Medulla oblongata (tissue), 1 donor: ENCODE measurements at regions not wholly inside any gene's neighbourhood (a gene's known extent, or its start where the extent isn't known, plus 50 kb on each side); places are given as distances from the start of the nearest gene placed in this dataset.

Source experiments
- DNase-seq: peaks from one replicate; pipeline ENCODE4 v3.0.0-alpha.2; 2015; ENCODE audit errors: extremely low spot score

DNA sequence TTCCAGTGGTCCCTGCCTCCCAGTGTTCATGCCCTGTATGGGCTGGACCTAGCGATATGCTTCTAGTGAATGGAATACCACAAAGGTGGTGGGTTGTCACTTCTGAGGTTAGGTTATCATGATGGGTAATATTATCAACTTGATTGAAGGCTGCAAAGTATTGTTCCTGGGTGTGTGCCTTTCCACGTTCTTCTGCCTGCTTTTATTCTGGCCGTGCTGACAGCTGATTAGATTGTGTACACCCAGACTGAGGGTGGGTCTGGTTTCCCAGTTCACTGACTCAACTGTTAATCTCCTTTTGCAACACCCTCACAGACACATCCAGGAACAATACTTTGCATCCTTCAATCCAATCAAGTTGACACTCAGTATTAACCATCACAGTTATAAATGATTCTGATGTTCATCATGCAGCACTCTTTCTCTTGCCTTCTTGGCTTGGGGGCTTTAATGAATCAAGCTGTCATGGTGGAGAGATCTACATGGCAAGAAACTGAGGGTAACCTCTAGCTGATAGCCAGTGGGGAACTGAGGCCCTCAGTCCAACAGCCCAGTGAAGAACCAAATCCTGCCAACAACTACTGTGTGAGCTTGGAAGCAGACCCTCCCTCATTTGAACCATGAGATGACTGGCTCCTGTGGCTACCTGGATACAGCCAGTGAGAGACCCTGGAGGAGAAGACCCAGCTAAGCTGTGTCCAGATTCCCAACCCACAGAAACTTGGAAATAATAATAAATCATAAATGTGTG lies 63.0 kb upstream of the CELF4 start:
- no peak for DNase-seq

DNA sequence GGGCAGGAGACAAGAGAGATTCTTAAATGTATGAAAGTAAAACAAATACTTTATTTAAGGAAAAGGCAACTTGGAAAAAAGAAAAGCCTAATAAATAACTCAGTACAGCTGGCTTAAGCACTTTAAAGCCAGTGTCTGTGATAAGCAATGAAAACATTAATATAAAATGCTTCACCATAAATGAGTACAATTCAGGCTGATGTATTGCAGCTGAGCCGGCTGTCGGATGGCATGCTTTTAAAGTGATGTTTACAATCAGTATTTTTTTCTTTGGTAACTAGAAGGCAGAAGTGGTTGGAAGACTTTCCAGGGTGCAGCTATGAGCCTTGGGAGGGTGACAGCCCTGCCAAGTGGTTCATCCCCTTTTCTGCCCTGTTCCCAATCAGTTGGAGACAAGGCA lies 58.7 kb upstream of the CELF4 start:
- no peak for DNase-seq

DNA sequence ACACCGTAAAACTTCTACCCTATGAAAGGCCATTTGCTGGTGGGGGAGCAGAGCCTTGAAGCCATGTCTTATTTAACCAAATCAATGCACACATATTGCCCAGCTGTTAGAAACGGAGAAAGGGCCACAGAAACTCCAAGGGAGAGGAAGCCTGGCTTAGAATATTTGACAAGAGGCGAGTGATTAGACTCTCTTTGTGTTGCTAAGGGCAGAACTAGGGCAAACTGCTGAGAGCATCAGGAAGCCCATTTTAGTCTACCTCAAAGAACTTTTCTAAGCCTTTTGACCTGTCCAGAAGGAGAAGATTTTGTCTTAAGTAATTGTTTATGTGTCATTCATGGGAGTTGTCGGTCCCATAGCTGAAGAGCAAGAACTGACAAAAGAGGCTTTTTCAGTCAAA lies 54.4 kb upstream of the CELF4 start:
- DNase-seq: no peak

DNA sequence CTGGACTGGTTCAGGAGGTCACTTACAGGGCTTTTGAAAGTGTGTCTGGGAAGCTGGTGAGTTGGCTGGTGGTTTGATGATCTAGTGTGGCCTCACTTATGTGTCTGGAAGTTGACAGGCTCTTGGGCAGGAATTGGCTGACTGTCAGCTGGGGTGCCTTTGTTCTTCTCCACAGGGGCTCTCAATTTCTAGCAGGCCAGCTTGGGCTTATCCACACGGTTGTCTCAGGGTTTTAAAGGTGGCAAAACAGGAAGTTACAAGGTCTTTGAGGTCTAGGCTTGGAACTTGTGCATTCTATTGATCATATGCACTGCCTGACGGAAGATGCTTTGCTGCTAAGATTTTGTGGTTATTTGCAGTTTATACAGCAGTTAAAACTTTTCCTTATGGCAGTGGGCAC lies 52.0 kb upstream of the CELF4 start:
- DNase-seq: no peak
